ENCODE measurements at regions not wholly inside any gene's neighbourhood (a gene's known extent, or its start where the extent isn't known, plus 50 kb on each side); places are given as distances from the start of the nearest gene placed in this dataset.
"Not testable (repeated sequence)": the region's sequence is repeated elsewhere in the genome, so short reads cannot be mapped to it uniquely, and the experiment has no call there.

GRCh38 chr2:236415684-236416444 lies 151.7 kb upstream of the ASB18 start:
- no peak for DNase-seq (ENCODE audit: low read depth)

DNA sequence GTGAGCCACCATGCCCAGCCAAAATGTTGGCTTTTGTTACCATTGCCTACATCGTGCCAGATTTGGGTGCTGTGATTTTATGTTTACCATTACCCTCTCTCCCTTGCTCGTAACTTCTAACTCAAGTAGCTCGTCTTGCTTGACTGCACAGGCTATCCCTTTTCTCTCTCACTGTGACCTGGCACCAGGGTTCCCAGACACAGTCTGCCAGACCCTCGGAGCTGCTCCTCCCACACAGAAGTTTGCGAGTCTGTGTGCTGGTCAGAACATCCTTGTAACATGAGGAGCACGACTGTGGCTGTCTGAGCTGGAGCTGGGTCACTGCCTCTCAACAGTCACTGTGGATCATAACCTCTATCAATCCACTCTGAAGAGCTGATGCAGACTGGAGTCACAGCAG lies 152.5 kb upstream of the ACKR3 start:
- DNase-seq (ENCODE audit: low read depth): no peak

DNA sequence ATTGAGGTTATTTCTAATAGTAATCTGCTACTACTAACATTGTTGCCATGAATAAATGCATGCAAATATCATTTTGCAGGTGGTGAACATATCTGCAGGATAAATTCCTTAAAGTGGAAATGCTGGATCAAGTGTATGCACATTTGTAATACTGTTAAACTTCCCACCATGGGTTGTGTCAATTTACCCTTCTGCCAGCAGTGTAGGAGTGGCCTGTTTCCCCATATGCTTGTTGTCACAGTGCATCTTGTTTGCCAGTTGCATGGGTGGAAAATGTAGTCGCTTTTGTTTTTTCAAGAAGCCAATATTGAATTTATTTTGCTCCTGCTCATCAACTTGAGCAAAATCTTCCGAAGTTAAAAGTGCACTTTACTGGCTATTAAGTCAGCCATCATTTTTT lies 139.0 kb upstream of the ACKR3 start:
- DNase-seq (ENCODE audit: low read depth): no peak

GRCh38 chr2:236434593-236434992 lies 135.0 kb upstream of the ACKR3 start:
- no peak for DNase-seq (ENCODE audit: low read depth)

GRCh38 chr2:236440110-236440881 lies 129.3 kb upstream of the ACKR3 start:
- no peak for DNase-seq (ENCODE audit: low read depth)

- no peak for DNase-seq (ENCODE audit: low read depth)
Observed at GRCh38 chr2:236444187-236444586, 125.4 kb upstream of the ACKR3 start.

DNA sequence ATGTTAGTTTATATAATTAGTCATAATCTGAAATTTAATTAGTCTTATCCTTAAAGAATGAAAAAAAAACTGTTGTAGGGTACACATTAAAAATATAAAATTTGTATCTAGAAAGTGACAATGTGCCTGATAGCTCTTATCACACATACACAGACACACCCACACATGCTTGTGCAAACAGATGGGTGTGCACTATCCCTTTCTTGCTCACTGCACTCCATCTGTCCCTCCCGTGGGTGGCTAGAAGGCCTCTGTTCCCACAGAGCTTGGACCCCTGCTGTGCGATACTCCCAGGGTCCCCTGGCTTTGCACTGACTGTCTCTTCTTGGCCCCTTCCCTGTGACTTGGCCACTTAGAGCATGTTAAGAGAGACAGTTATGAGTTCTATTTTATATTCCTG lies 123.9 kb upstream of the ACKR3 start:
- DNase-seq (ENCODE audit: low read depth): no peak

DNA sequence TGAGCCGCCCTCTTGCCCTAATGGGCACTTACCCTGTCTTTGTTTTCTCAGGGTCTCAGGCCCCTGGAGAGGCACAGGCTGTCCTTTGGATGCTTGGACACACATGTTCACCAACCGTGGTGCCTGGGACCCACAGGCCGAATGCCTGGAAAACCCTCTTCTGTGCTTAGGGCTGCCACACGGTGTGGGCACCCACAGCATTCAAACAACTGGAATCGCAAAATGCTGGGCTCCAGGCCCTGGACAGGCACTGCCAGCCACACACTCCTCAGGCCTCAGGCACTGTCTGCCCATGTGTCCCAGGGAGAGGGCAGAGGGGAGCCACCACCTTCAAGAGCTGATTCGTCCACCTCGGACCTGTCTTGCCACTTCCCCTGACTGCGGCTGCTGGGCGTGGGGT lies 123.1 kb upstream of the ACKR3 start:
- DNase-seq (ENCODE audit: low read depth): no peak

DNA sequence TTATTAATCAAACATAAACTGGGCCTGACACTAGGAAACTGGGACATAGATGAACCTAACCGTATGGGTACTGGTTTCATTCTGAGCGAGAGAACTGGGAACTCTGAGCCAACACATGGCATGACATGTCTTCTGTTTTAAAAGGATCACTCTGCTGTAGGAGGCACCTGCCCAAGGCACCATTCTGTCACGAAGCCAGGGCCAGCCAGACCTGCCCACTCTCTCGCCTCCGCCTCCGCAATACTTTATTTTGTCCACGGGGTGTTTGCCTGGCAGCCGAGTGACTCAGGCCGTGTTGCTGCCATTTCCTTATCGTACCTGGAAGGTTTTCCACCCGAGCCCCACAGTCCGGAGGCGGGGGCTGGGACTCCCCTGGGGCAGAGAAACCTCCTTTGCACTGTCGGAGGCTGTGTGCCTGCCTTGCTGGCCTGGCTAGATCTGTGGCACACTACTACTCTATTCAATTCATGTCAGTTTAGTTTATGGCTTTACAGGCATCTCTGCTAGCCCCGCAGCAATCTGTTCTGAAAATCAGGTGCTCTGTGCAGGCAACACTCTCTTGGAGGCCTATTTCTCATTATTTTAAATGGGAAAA lies 120.4 kb upstream of the ACKR3 start:
- no peak for DNase-seq (ENCODE audit: low read depth)

DNA sequence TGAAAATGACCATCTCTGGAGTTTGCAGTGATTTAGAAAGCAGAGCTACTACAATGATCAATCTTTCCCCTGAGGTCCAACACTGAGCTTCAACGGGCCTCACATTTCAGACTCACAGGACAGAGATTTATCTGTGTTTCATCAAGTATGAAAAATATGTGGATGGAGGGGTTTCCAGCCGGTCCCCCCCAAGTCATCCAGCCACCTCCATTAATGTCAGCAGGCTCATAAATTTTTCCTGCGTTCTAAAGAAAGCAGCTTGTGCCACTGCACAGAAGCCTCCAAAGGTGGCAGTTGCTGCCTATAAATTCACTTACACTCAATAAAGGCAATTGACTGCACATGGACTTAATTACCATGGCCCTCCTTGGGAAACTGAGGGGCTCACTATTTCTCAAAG lies 117.4 kb upstream of the ACKR3 start:
- no peak for DNase-seq (ENCODE audit: low read depth)

DNA sequence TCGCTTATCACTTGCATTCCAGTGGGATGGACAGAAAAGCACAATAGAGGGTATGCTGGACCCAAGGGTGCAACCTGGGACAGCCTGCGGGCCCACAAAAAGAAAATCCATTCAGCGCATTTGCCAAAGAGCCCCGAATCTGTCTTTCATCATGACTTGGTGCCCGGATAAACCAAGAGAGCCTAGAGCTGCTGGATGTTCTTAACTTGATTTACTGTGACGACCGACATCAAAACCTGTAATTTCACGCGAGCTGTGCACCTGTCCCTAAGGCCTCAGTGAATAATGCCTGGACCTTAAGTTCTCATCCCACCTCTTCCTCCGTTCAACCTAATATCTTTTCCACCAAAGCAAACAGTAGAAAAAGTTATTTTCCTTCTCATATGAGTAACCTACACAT lies 115.5 kb upstream of the ACKR3 start:
- no peak for DNase-seq (ENCODE audit: low read depth)

GRCh38 chr2:236459393-236459792 lies 110.2 kb upstream of the ACKR3 start:
- no peak for DNase-seq (ENCODE audit: low read depth)

DNA sequence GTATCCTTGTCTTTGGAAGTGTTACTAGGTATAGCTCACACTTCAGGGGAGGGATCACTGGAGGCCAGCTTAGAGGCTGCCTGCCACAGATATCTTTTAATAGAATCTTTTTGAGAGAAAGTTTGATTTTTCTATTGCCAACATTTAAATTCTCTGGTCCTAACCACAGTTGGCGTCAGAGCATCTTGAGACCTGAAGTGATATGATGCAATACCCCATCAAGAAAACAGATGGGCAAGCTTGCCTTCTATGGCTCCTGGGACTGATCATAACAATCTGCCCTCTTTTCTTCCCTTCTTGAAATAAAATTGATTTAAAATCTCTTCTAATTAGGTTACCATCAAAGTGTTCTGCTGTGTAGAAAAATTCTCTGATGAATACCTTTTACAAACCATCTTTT lies 105.5 kb upstream of the ACKR3 start:
- DNase-seq (ENCODE audit: low read depth): no peak

DNA sequence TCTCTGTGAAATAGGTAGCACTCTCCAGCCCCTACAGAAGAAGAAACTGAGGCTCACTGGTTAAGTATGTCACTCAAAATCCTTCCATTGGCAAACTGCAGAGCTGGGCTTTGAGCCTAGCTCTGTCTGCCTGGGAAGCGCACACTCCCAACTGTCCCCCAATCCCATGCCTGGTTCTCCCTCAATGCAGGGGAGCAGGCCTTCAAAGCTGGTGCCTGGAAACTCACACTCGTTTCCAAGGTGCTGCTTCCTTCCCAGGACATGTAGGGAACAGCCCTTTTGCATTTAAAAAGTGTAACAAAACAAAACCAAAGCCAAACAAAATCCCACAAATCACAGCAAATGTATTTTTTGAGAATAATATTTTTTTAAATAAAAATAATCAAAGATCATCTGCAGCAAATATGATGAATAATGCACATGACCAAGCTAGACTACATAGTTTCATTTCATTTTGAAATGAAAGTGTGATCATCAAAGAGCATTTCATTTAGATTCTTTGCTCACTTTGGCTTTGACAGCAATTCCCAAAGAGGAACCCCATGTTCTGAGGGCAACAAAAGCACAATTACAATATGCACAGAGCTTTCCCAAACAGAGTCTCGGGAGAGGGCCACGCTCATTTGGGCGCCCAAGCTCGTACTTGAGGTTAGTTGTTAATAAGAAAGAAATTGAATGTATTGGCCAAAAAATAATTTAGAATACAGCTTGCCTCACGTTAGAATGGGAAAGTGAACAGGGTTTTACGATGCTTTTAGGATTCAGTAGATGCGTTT lies 96.7 kb upstream of the ACKR3 start:
- no peak for DNase-seq (ENCODE audit: low read depth)

DNA sequence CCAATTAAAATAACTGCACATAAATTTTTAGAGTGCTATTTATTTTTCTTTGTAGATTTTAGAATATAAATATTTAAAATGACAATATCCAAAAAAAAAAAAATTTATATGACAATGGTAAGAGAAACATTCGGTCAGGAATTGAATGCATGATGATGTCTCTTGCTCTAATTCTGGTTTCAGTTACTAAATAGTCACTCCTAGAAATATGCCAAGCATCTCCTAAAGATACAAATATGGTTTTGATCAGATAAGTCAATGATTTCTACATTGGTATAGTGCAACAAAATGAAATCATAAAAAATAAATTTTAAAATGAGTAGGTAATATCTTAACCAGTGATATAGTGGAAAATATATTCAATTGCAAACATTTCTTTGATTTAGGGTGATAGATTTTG lies 95.9 kb upstream of the ACKR3 start:
- no peak for DNase-seq (ENCODE audit: low read depth)

DNA sequence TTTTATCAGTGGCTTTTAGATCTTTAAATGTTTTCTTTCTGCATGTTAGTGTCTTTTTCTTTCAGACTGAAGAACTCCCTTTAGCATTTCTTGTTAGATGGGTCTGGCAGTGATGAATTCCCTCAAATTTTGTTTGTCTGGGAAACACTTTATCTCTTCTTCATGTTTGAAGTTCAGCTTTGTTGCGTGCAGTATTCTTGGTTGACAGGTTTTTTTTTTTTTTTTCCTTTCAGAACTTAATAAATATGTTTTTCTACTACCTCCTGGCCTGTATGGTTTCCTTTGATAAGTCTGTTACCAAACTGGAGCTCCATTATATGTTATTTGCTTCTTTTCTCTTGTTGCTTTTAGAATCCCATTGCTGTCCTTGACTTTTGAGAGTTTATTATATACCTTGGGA lies 89.8 kb upstream of the ACKR3 start:
- no peak for DNase-seq (ENCODE audit: low read depth)

DNA sequence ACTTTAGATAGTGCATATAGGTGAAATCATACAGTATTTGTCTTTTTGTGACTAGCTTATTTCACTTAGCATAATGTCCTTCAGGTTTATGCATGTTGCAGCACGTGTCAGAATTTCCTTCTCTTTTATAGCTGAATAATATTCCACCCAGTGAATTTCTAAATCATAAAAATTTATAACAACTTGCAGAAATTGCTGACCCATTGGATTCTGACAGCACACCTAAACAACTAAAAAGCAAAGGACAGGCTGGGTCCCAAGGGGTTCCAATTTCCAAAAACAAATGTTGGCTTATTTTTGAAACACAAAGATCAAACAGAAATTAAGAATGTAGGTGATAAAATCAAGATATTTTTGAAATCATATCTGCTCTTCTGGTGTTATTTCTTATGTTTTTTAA lies 86.5 kb upstream of the ACKR3 start:
- DNase-seq (ENCODE audit: low read depth): no peak

DNA sequence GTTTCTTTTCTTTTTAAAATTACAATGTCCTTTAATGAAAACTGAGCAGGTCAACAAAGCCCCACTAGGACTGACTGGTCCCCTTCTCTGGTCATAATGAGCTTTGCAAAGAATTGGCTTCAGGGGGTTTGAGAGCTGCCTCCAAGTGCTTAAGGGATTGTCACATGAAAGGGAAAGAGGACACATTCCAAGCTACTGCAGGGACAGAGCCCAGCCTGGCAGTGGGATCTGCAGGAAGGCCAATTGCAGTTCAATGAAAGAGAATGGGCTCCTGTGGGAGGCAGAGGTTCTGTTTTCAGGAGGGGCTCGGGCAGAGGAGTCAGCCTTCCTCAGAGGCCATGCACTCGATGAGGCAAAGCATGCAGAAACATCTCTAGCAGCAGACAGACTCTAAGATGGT lies 84.1 kb upstream of the ACKR3 start:
- DNase-seq (ENCODE audit: low read depth): no peak

- not testable (repeated sequence) for DNase-seq (ENCODE audit: low read depth)
Observed at GRCh38 chr2:236489083-236489482, 80.5 kb upstream of the ACKR3 start.

GRCh38 chr2:236489895-236490404 lies 79.7 kb upstream of the ACKR3 start:
- DNase-seq (ENCODE audit: low read depth): no peak

DNA sequence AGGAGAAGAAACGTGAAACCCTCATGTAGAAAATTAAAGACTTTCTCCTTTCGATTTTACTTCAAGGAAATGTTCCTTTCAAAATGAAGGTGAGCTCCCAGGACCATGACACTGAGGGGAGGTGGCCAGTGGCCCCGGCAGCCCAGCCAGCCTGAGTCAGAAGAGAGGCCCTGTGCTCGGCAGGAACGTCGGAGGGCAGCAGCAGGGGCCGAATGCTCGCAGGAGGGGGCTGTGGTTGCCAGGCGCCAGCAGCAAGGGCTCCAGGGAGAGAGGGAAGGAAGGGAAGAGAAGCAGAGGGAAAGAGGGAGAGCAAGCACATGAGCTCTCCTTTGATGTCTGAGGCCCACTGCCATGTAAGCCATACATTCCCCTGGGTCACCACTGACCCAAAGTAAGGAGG lies 73.3 kb upstream of the ACKR3 start:
- no peak for DNase-seq (ENCODE audit: low read depth)

GRCh38 chr2:236498369-236498768 lies 71.3 kb upstream of the ACKR3 start:
- peak; percentile 54 for DNase-seq (ENCODE audit: low read depth)

Measured in RPMI7951 (cell line).